ENCODE measurements at regions not wholly inside any gene's neighbourhood (a gene's known extent, or its start where the extent isn't known, plus 50 kb on each side); places are given as distances from the start of the nearest gene placed in this dataset.

DNA sequence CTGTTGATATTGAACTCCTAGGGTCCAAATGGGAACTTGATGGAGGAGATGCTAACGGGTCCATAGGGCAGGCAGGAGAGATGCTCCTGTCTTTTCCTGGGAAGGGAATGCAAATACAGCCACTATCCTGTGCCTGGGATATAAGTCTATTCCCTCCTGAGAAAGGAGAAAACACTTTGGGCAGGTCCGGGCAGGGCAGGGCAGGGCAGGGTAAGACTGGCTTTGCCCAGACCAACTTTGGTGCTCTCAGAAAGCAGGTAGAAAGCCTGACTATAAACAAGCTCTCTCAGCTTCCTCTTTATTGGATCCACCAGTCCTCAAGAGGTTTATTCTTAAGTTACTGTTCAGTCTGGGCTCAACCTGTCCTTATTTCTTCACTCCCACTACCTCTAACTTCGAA lies 232.3 kb downstream of the PTTG2 start:
- H2BK15ac ChIP-seq (ENCODE audit: low read length), result no peak overlapping the region
- no peak for FAIRE-seq
- POLR2A ChIA-PET (ENCODE audit: partially characterized antibody), result interaction anchor here (0.6 kb wide), 1 partner anchor 670 kb away, joined by 5 read pairs; no protein-coding TSS in a partner anchor

More for the DNA sequence above, 232.3 kb downstream of the PTTG2 start:
- H4K8ac ChIP-seq (ENCODE audit: extremely low read depth, insufficient read depth, low read length), result no peak overlapping the region
- H3K79me1 ChIP-seq (ENCODE audit: low read depth, low read length), result no peaks in the 10 kb centered on the region
- H3K23me2 ChIP-seq (ENCODE audit: low read depth, low read length), result no peaks in the 10 kb centered on the region
- H2BK5ac ChIP-seq (ENCODE audit: low read depth, low read length), result no peak overlapping the region
- H3K27ac ChIP-seq (ENCODE audit: low read depth, low read length), result no peak overlapping the region
- H2BK120ac ChIP-seq (replicated peaks; ENCODE audit: low read depth, low read length), result no peak overlapping the region
- WGBS, 2 experiments (ENCODE audit: extremely low coverage in 1 of 2, insufficient coverage in 1 of 2, insufficient read length in 1 of 2, insufficient replicate concordance in 2 of 2, low coverage in 1 of 2, low lambda C conversion rate in 2 of 2, missing lambda C conversion rate in 1 of 2), result 76% methylated on average over 3 of the region's 3 CpGs; no CpG with 5 or more reads in 1 of the 2 experiments
- peaks cover 0 to 5% of the 10 kb centered on the region in 2 experiments; a peak in 1 of 4 replicates for H3K9me3 ChIP-seq (ENCODE audit: insufficient read depth in 2 of 2, low read depth in 1 of 2, low read length in 1 of 2)
- H4K91ac ChIP-seq (replicated peaks; ENCODE audit: insufficient read length, low read length), result no peak overlapping the region
- no peaks in the 10 kb centered on the region for H3K79me2 ChIP-seq (ENCODE audit: control insufficient read depth in 1 of 2, insufficient read depth in 2 of 2, low read length in 2 of 2)
- H3K36me3 ChIP-seq (ENCODE audit: control insufficient read depth in 2 of 4, insufficient read depth in 4 of 4, low read length in 3 of 4), result no peaks in the 10 kb centered on the region
- no peak overlapping the region for H2BK20ac ChIP-seq (ENCODE audit: low read length)
- no peak overlapping the region for H2BK12ac ChIP-seq (ENCODE audit: low read depth, low read length)
- no peaks in the 10 kb centered on the region for H4K20me1 ChIP-seq (replicated peaks in 1 of 2; ENCODE audit: control insufficient read depth in 1 of 2, insufficient read depth in 2 of 2, low read length in 2 of 2)
- H3K4me3 ChIP-seq (ENCODE audit: extremely low read depth in 1 of 4, insufficient read depth in 2 of 4, low read depth in 3 of 4, low read length in 4 of 4), result no peak overlapping the region
- no peak overlapping the region for H3K9ac ChIP-seq (replicated peaks in 1 of 4; ENCODE audit: extremely low read depth in 1 of 4, low read depth in 3 of 4, low read length in 3 of 4)
- H3K4ac ChIP-seq (replicated peaks; ENCODE audit: insufficient read length, low read depth, low read length), result no peak overlapping the region
- H3K4me2 ChIP-seq (ENCODE audit: insufficient read depth in 1 of 2, low read depth in 2 of 2, low read length in 2 of 2), result no peak overlapping the region
- H2AFZ ChIP-seq (ENCODE audit: low read length), result no peak overlapping the region
- CTCF ChIA-PET (ENCODE audit: partially characterized antibody), result interaction anchor here (1.0 to 4.1 kb wide), 3 partner anchors 10 to 13 kb away, joined by 3 to 18 read pairs (median 3); no protein-coding TSS in a partner anchor
- no peaks in the 10 kb centered on the region; a peak in 1 of 7 replicates for H3K4me1 ChIP-seq (replicated peaks in 1 of 4; ENCODE audit: control insufficient read depth in 3 of 4, insufficient read depth in 4 of 4, low read length in 3 of 4)
- no peak overlapping the region for H3K18ac ChIP-seq (ENCODE audit: extremely low read depth, low read length)
- no peak for DNase-seq (ENCODE audit: low read depth in 1 of 2, low spot score in 2 of 2)
- TF ChIP-seq FOSL1 (IDR thresholded peaks at IDR 0.05; ENCODE audit: insufficient read depth, low read depth, low read length) (no peak), RFX5 (IDR thresholded peaks at IDR 0.05; ENCODE audit: borderline replicate concordance, low read depth, low read length) (no peak), CTBP2 (IDR thresholded peaks at IDR 0.05; ENCODE audit: borderline replicate concordance, insufficient read depth, insufficient read length, low read length) (no peak), CHD2 (IDR thresholded peaks at IDR 0.05; ENCODE audit: low read length) (no peak), SP1 (IDR thresholded peaks at IDR 0.05; ENCODE audit: low read depth, low read length) (no peak)
- H2AK5ac ChIP-seq (ENCODE audit: low read depth, low read length), result no peak overlapping the region
- no peaks in the 10 kb centered on the region for H3K27me3 ChIP-seq (replicated peaks in 1 of 4; ENCODE audit: control insufficient read depth in 3 of 4, extremely low read depth in 1 of 4, insufficient read depth in 3 of 4, low read length in 3 of 4)
- H3K56ac ChIP-seq (replicated peaks; ENCODE audit: insufficient read length, low read depth, low read length), result no peak overlapping the region
- H3K14ac ChIP-seq (ENCODE audit: insufficient read length), result no peak overlapping the region
- H3K23ac ChIP-seq (ENCODE audit: insufficient read length), result no peak overlapping the region
- H4K5ac ChIP-seq (ENCODE audit: insufficient read length, low read depth, low read length), result no peak overlapping the region
